ENCODE measurements at regions not wholly inside any gene's neighbourhood (a gene's known extent, or its start where the extent isn't known, plus 50 kb on each side); places are given as distances from the start of the nearest gene placed in this dataset.

DNA sequence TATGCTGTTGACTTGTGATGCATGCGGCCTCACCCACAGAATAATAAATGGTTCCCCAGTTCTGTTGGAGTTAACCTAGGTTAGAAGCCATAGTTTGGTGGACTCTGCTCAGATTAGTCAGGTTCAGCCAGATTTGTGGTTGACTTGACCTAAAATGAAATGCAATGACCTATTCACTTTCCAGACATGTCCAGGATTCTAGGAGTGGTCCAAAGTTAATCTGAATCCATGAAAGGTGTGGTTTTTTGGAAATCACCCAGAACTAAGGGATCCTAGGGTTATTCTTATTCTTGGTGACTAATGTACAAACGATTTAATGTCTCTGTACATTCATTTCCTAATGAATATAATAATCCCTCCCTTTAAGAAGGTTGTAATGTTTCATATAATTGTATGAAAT lies 88.9 kb upstream of the RBBP8 start:
- H3K36me3 ChIP-seq, result no peaks in the 10 kb centered on the region
- DNase-seq (ENCODE audit: extremely low spot score), result no peak
- peaks cover 0 to 31% (median 0%) of the 10 kb centered on the region in 4 donors for H3K4me1 ChIP-seq
- TF ChIP-seq EP300 (IDR thresholded peaks at IDR 0.05) (no peak), CTCF (IDR thresholded peaks at IDR 0.05) (no peak), POLR2A (IDR thresholded peaks at IDR 0.05; ENCODE audit: low read depth) (no peak), POLR2AphosphoS5 (IDR thresholded peaks at IDR 0.05) (no peak)
- intact Hi-C loops (cut with DNase I), result no loop called here
- no peak overlapping the region for H3K4me3 ChIP-seq
- no peak overlapping the region for H3K27ac ChIP-seq (replicated peaks in 1 of 4)
- no peaks in the 10 kb centered on the region for H3K9me3 ChIP-seq
- H3K27me3 ChIP-seq, result no peaks in the 10 kb centered on the region
- 84% methylated on average over 2 of the region's 2 CpGs for WGBS

DNA sequence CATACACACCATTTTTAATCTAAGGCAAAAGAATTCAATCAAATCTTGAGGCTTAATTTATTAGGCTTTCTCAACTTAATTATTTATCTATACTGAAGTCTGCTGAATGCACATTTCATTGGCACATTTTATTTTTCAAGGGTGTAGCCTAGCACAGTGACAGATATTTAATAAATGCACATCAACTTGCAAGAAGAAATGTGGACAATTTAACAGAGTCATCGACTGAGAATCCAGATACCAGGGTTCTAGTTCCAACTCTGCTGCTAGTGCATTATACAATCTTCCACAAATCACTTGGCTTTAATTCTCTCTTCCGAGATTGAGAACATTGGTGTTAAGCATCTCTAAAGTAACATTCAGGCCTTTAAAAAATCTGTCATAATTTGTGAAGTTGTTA lies 88.5 kb upstream of the RBBP8 start:
- WGBS, result 95% methylated on average over 2 of the region's 2 CpGs
- H3K27ac ChIP-seq (replicated peaks in 1 of 4), result no peak overlapping the region
- H3K9me3 ChIP-seq, result no peaks in the 10 kb centered on the region
- intact Hi-C loops (cut with DNase I), result loop anchor here (5.0 kb wide), 1 partner anchor 88 kb away; the partner anchor contains the start of gene RBBP8
- H3K36me3 ChIP-seq, result no peaks in the 10 kb centered on the region
- no peaks in the 10 kb centered on the region for H3K27me3 ChIP-seq
- TF ChIP-seq POLR2AphosphoS5 (IDR thresholded peaks at IDR 0.05), result no peak
- TF ChIP-seq CTCF (IDR thresholded peaks at IDR 0.05), result no peak
- no peak for TF ChIP-seq POLR2A (IDR thresholded peaks at IDR 0.05; ENCODE audit: low read depth)
- TF ChIP-seq EP300 (IDR thresholded peaks at IDR 0.05), result no peak
- DNase-seq (ENCODE audit: extremely low spot score), result no peak
- H3K4me3 ChIP-seq, result no peak overlapping the region
- H3K4me1 ChIP-seq, result peaks cover 0 to 32% (median 0%) of the 10 kb centered on the region in 4 donors

DNA sequence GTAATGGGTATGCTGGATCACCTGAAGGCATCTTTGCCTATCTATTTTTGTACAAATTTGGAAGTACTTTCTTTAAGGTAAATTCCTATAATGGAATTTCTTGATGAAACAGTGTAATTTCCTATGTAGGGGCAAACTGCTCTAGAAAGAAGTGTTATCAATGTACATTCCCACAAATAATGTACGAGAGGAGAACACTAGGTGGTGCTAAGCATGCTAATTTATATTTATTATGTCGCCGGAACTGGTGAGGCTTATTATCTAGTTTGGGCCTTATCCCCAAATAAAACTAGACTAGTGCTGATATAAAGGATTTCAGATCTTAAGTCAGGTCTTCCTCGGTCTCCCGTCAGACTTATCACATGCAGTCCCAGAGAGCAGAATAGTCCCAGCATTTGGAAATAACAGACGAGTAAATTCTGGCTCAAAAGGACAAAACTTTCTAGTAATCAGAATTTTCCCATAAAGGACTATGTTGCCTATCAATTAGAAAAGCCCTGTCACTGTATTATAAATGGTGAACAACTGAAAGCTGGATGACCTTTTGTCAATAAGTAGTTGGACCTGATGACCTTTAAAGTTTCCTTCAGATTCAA lies 86.9 kb upstream of the RBBP8 start:
- Histone ChIP-seq H3K9me3 (no peaks in the 10 kb centered on the region), H3K27me3 (no peaks in the 10 kb centered on the region), H3K27ac (replicated peaks in 1 of 4) (no peak overlapping the region), H3K4me1 (peaks cover 0 to 32% (median 0%) of the 10 kb centered on the region in 4 donors), H3K36me3 (no peaks in the 10 kb centered on the region), H3K4me3 (no peak overlapping the region)
- WGBS, result 49% methylated on average over 6 of the region's 6 CpGs
- TF ChIP-seq CTCF (IDR thresholded peaks at IDR 0.05) (peak in 2 of 3 experiments; percentile 27 to 40), POLR2A (IDR thresholded peaks at IDR 0.05; ENCODE audit: low read depth) (no peak), POLR2AphosphoS5 (IDR thresholded peaks at IDR 0.05) (no peak), EP300 (IDR thresholded peaks at IDR 0.05) (no peak)
- DNase-seq (ENCODE audit: extremely low spot score), result no peak
- intact Hi-C loops (cut with DNase I), result loop anchor here (5.0 kb wide), 1 partner anchor 86 kb away; the partner anchor contains the start of gene RBBP8

- Histone ChIP-seq H3K27ac (replicated peaks in 1 of 4) (no peak overlapping the region), H3K27me3 (no peaks in the 10 kb centered on the region), H3K4me1 (peaks cover 0 to 29% (median 0%) of the 10 kb centered on the region in 4 donors), H3K36me3 (no peaks in the 10 kb centered on the region), H3K4me3 (no peak overlapping the region), H3K9me3 (no peaks in the 10 kb centered on the region)
- intact Hi-C loops (cut with DNase I), result loop anchor here (5.0 kb wide), 1 partner anchor 86 kb away; the partner anchor contains the start of gene RBBP8
- DNase-seq (ENCODE audit: extremely low spot score), result no peak
- TF ChIP-seq POLR2A (IDR thresholded peaks at IDR 0.05; ENCODE audit: low read depth) (no peak), CTCF (IDR thresholded peaks at IDR 0.05) (no peak), EP300 (IDR thresholded peaks at IDR 0.05) (no peak), POLR2AphosphoS5 (IDR thresholded peaks at IDR 0.05) (no peak)
These were observed 86.4 kb upstream of the RBBP8 start for GRCh38 chr18:22846697-22847096.

DNA sequence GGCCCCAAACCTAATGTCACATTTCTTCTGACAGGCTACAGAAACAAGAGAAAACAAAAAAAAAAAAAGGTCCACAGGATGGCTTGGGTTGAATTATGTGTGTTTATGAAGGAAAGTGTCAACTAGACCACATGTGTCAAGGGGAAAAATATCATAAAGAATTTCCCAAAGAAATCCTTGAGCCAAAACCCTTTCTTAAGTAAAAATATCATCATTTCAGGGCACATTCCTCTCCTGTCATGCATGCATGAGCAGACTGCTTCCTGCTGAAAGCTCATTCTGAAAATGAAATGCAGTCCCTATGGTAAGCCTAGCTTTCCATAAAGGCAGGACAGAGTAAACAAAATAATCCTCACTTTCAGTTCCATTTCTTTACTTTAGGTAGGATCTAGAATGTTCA lies 85.7 kb upstream of the RBBP8 start:
- Histone ChIP-seq H3K9me3 (no peaks in the 10 kb centered on the region), H3K4me3 (no peak overlapping the region), H3K4me1 (peaks cover 0 to 24% (median 0%) of the 10 kb centered on the region in 4 donors), H3K36me3 (no peaks in the 10 kb centered on the region), H3K27me3 (no peaks in the 10 kb centered on the region), H3K27ac (replicated peaks in 1 of 4) (no peak overlapping the region)
- DNase-seq (ENCODE audit: extremely low spot score), result no peak
- TF ChIP-seq POLR2A (IDR thresholded peaks at IDR 0.05; ENCODE audit: low read depth), result no peak
- no peak for TF ChIP-seq EP300 (IDR thresholded peaks at IDR 0.05)
- TF ChIP-seq POLR2AphosphoS5 (IDR thresholded peaks at IDR 0.05), result no peak
- no peak for TF ChIP-seq CTCF (IDR thresholded peaks at IDR 0.05)
- intact Hi-C loops (cut with DNase I), result loop anchor here (5.0 kb wide), 1 partner anchor 85 kb away; the partner anchor contains the start of gene RBBP8
